Left lung (tissue), 4 donors: ENCODE measurements at regions not wholly inside any gene's neighbourhood (a gene's known extent, or its start where the extent isn't known, plus 50 kb on each side); places are given as distances from the start of the nearest gene placed in this dataset.

Source experiments
- ATAC-seq: fragments of 200-7000 bp; cut with Tn5 transposase; one replicate; pipeline ENCODE4 v1.9.1; 2020; ENCODE audit warnings: moderate library complexity
- DNase-seq, 4 donors: peaks; one replicate each; pipeline ENCODE4 v3.0.0-alpha.2; 2013 to 2020
- H3K27ac ChIP-seq, 2 donors: fragments of 200-600 bp; sonication (generic) in 1 of 2; one replicate each; pipeline versions ENCODE4 v1.5.0 to v1.8.0; 2020 to 2021
- H3K27me3 ChIP-seq, 2 donors: fragments of 200-600 bp; sonication (generic) in 1 of 2; one replicate each; pipeline versions ENCODE4 v1.5.0 to v1.8.0; 2020 to 2021
- H3K36me3 ChIP-seq, 2 donors: fragments of 200-600 bp; sonication (generic) in 1 of 2; one replicate each; pipeline versions ENCODE4 v1.5.0 to v1.8.0; 2020 to 2021
- H3K4me1 ChIP-seq, 2 donors: fragments of 200-600 bp; one replicate each; pipeline ENCODE4 v1.8.0; 2021
- H3K4me3 ChIP-seq, 2 donors: fragments of 200-600 bp; sonication (generic) in 1 of 2; one replicate each; pipeline versions ENCODE4 v1.5.0 to v1.8.0; 2020 to 2021; ENCODE audit warnings: mild to moderate bottlenecking in 1 of 2
- H3K9me3 ChIP-seq, 2 donors: fragments of 200-600 bp; sonication (generic) in 1 of 2; one replicate each; pipeline versions ENCODE4 v1.5.0 to v1.8.0; 2020 to 2021
- CTCF ChIP-seq, 2 donors: fragments of 200-600 bp; sonication (generic) in 1 of 2; IDR thresholded peaks; one replicate each; pipeline versions ENCODE4 v1.5.0 to v1.8.0; 2021; ENCODE audit warnings: antibody characterized with exemption in 2 of 2
- intact Hi-C, 2 donors: fragments of 100-400 bp; cut with DNase I; formaldehyde crosslinking; loops; one replicate each; pipeline versions ENCODE4 v1.11.2 to v1.14.2; 2022
- donor health status: DM: no; HTN: yes; CAD: no.
- donor health status: DM: no; HTN: no; CAD: no.

- DNase-seq (no peak), ATAC-seq (peak; percentile 73)
- H3K4me1 ChIP-seq: no peaks in the 10 kb centered on the region
- intact Hi-C loops: no loop called here
- H3K27me3 ChIP-seq: no peaks in the 10 kb centered on the region
- no peak overlapping the region for H3K27ac ChIP-seq
- no peaks in the 10 kb centered on the region for H3K36me3 ChIP-seq
- H3K4me3 ChIP-seq: no peak overlapping the region
- peaks cover 0 to 57% of the 10 kb centered on the region in 2 donors for H3K9me3 ChIP-seq
- peak in 1 of 2 donors; percentile 40 for TF ChIP-seq CTCF (IDR thresholded peaks at IDR 0.05)
These were observed 799.8 kb downstream of the NSUN3 start for GRCh38 chr3:94862703-94863102.

GRCh38 chr3:94869059-94869547 lies 806.2 kb downstream of the NSUN3 start:
- Histone ChIP-seq H3K4me3 (no peak overlapping the region), H3K27me3 (no peaks in the 10 kb centered on the region), H3K4me1 (no peaks in the 10 kb centered on the region), H3K9me3 (peaks cover 0 to 16% of the 10 kb centered on the region in 2 donors), H3K36me3 (no peaks in the 10 kb centered on the region), H3K27ac (no peak overlapping the region)
- no peak for ATAC-seq
- intact Hi-C loops: no loop called here
- TF ChIP-seq CTCF (IDR thresholded peaks at IDR 0.05): no peak
- DNase-seq: no peak

- Histone ChIP-seq H3K27me3 (no peaks in the 10 kb centered on the region), H3K4me1 (no peaks in the 10 kb centered on the region), H3K9me3 (peaks cover 0 to 15% of the 10 kb centered on the region in 2 donors), H3K27ac (no peak overlapping the region), H3K36me3 (no peaks in the 10 kb centered on the region), H3K4me3 (no peak overlapping the region)
- ATAC-seq (no peak), DNase-seq (peak in 1 of 4 donors; percentile 32)
- no peak for TF ChIP-seq CTCF (IDR thresholded peaks at IDR 0.05)
- intact Hi-C loops: no loop called here
These were observed 810.9 kb downstream of the NSUN3 start for GRCh38 chr3:94873751-94874150.

- H3K36me3 ChIP-seq: no peaks in the 10 kb centered on the region
- no peak overlapping the region for H3K4me3 ChIP-seq
- no peak overlapping the region for H3K27ac ChIP-seq
- H3K4me1 ChIP-seq: no peaks in the 10 kb centered on the region
- TF ChIP-seq CTCF (IDR thresholded peaks at IDR 0.05): no peak
- DNase-seq: no peak
- no peak for ATAC-seq
- intact Hi-C loops: no loop called here
- H3K27me3 ChIP-seq: no peaks in the 10 kb centered on the region
- peaks cover 0 to 15% of the 10 kb centered on the region in 2 donors for H3K9me3 ChIP-seq
These were observed 812.3 kb downstream of the NSUN3 start for GRCh38 chr3:94875149-94875548.

- no peak for ATAC-seq
- Histone ChIP-seq H3K27ac (no peak overlapping the region), H3K27me3 (no peaks in the 10 kb centered on the region), H3K9me3 (peaks cover 0 to 3% of the 10 kb centered on the region in 2 donors), H3K4me3 (no peak overlapping the region), H3K4me1 (no peaks in the 10 kb centered on the region), H3K36me3 (no peaks in the 10 kb centered on the region)
- no peak for DNase-seq
- TF ChIP-seq CTCF (IDR thresholded peaks at IDR 0.05): no peak
- intact Hi-C loops: no loop called here
These were observed 824.2 kb downstream of the NSUN3 start for GRCh38 chr3:94887065-94887464.
